ENCODE measurements at regions not wholly inside any gene's neighbourhood (a gene's known extent, or its start where the extent isn't known, plus 50 kb on each side); places are given as distances from the start of the nearest gene placed in this dataset.

GRCh38 chr13:21999666-22000065, 328.8 kb downstream of the FGF9 start:
- no peak for TF ChIP-seq CTCF (conservative IDR thresholded peaks at IDR 0.05; ENCODE audit: low read depth, low read length)
- DNase-seq (ENCODE audit: low read depth) = no peak

GRCh38 chr13:22000191-22000590, 329.3 kb downstream of the FGF9 start:
- DNase-seq (ENCODE audit: low read depth) = no peak
- no peak overlapping the region for H3K4me3 ChIP-seq (ENCODE audit: low read length)
- TF ChIP-seq CTCF (conservative IDR thresholded peaks at IDR 0.05; ENCODE audit: low read depth, low read length) = no peak

More at GRCh38 chr13:21999666-22000065, 328.8 kb downstream of the FGF9 start:
- H3K4me3 ChIP-seq (ENCODE audit: low read length) = no peak overlapping the region

- no peak overlapping the region for H3K4me3 ChIP-seq (ENCODE audit: low read length)
- TF ChIP-seq CTCF (conservative IDR thresholded peaks at IDR 0.05; ENCODE audit: low read depth, low read length) = no peak
- no peak for DNase-seq (ENCODE audit: low read depth)
Measured at GRCh38 chr13:22001336-22001735, 330.5 kb downstream of the FGF9 start.

- TF ChIP-seq CTCF (conservative IDR thresholded peaks at IDR 0.05; ENCODE audit: low read depth, low read length) = no peak
- H3K4me3 ChIP-seq (ENCODE audit: low read length) = no peak overlapping the region
- DNase-seq (ENCODE audit: low read depth) = no peak
Measured at GRCh38 chr13:22002893-22003292, 332.0 kb downstream of the FGF9 start.

GRCh38 chr13:22009500-22009899, 338.6 kb downstream of the FGF9 start:
- TF ChIP-seq CTCF (conservative IDR thresholded peaks at IDR 0.05; ENCODE audit: low read depth, low read length) = no peak
- no peak overlapping the region for H3K4me3 ChIP-seq (ENCODE audit: low read length)
- DNase-seq (ENCODE audit: low read depth) = no peak

- no peak for DNase-seq (ENCODE audit: low read depth)
- TF ChIP-seq CTCF (conservative IDR thresholded peaks at IDR 0.05; ENCODE audit: low read depth, low read length) = no peak
- no peak overlapping the region for H3K4me3 ChIP-seq (ENCODE audit: low read length)
Measured at GRCh38 chr13:22009937-22010336, 339.1 kb downstream of the FGF9 start.

- no peak for DNase-seq (ENCODE audit: low read depth)
- TF ChIP-seq CTCF (conservative IDR thresholded peaks at IDR 0.05; ENCODE audit: low read depth, low read length) = no peak
- no peak overlapping the region for H3K4me3 ChIP-seq (ENCODE audit: low read length)
Measured at GRCh38 chr13:22012686-22013085, 341.8 kb downstream of the FGF9 start.

Data from retinal pigment epithelial cell (primary cell).